Endothelial cell of umbilical vein (primary cell): ENCODE measurements at regions not wholly inside any gene's neighbourhood (a gene's known extent, or its start where the extent isn't known, plus 50 kb on each side); places are given as distances from the start of the nearest gene placed in this dataset.

Experiments used
- BruUV-seq: library from RNA; stranded (reverse); fragments of 400-500 nt; replicated peaks from 2 replicates; lab custom pipeline; 2021; lab: Mats Ljungman, UMichigan
- CTCF ChIA-PET: fragments of 300-600, 350-600 bp; sonication (Branson Sonifier 250); formaldehyde crosslinking; loops from one replicate; lab custom pipeline; 2021; ENCODE audit warnings: antibody characterized with exemption, inconsistent platforms; lab: Charles Lee
- POLR2A ChIA-PET: fragments of 300-600, 350-600 bp; sonication (Branson Sonifier 250); formaldehyde crosslinking; loops from one replicate; lab custom pipeline; 2021; ENCODE audit warnings: antibody characterized with exemption, inconsistent platforms; lab: Charles Lee
- DNase-seq: peaks from one replicate; pipeline ENCODE4 v3.0.0-alpha.2; 2011; ENCODE audit warnings: low read depth, low spot score
- FAIRE-seq: peaks from 2 replicates; lab custom pipeline; 2011; peaks lifted over from hg19 to GRCh38; lab: Jason Lieb, UNC
- H2AFZ ChIP-seq: 2 replicates; pipeline ENCODE4 v1.6.0; 2012; ENCODE audit warnings: low read depth, low read length, control low read depth, inconsistent platforms
- H3K27ac ChIP-seq: 2 replicates; pipeline ENCODE4 v1.5.1; 2011; ENCODE audit warnings: low read depth, mild to moderate bottlenecking, control low read depth, low read length, moderate library complexity; ENCODE audit not compliant: insufficient read depth
- H3K27me3 ChIP-seq, 2 experiments: 2 replicates each; pipeline versions ENCODE4 v1.6.0 to v1.6.1; 2011; ENCODE audit warnings: low read length in 2 of 2, mixed read lengths in 1 of 2; ENCODE audit not compliant: control insufficient read depth in 2 of 2, insufficient read depth in 2 of 2
- H3K36me3 ChIP-seq, 2 experiments: 2 replicates in 1 of 2; 3 replicates in 1 of 2; pipeline ENCODE4 v1.5.1; 2011; ENCODE audit warnings: low read length in 2 of 2, mild to moderate bottlenecking in 1 of 2, moderate library complexity in 1 of 2; ENCODE audit not compliant: control insufficient read depth in 2 of 2, insufficient read depth in 2 of 2; ENCODE audit errors: extremely low read depth in 1 of 2
- H3K4me1 ChIP-seq: 3 replicates; pipeline ENCODE4 v1.5.1; 2011; ENCODE audit warnings: mild to moderate bottlenecking, low read length; ENCODE audit not compliant: control insufficient read depth, insufficient read depth; ENCODE audit errors: extremely low read depth
- H3K4me2 ChIP-seq: 2 replicates; pipeline ENCODE4 v1.6.1; 2011; ENCODE audit warnings: low read length, control low read depth, mixed read lengths; ENCODE audit not compliant: insufficient read depth
- H3K4me3 ChIP-seq, 3 experiments: fragments of 200-600 bp in 1 of 3; sonication (generic), shearing (Covaris generic) in 1 of 3; replicated peaks in 1 of 3; 2 replicates each; pipeline ENCODE4 v1.5.1; 2011 to 2016; ENCODE audit warnings: control low read depth in 3 of 3, low read length in 3 of 3, mild to moderate bottlenecking in 2 of 3, inconsistent platforms in 1 of 3, low read depth in 1 of 3, moderate library complexity in 1 of 3; ENCODE audit not compliant: insufficient read depth in 1 of 3
- H3K79me2 ChIP-seq: 2 replicates; pipeline ENCODE4 v1.6.0; 2012; ENCODE audit warnings: low read length, inconsistent platforms; ENCODE audit not compliant: control insufficient read depth, insufficient read depth
- H3K9ac ChIP-seq: replicated peaks from 2 replicates; pipeline ENCODE3; 2011; ENCODE audit warnings: low read length, control low read depth; ENCODE audit not compliant: insufficient read depth; ENCODE audit errors: extremely low read depth
- H3K9me1 ChIP-seq: replicated peaks from 3 replicates; pipeline ENCODE4 v1.6.0; 2011; ENCODE audit warnings: mild to moderate bottlenecking, low read length; ENCODE audit not compliant: control insufficient read depth, insufficient read depth; ENCODE audit errors: extremely low read depth
- H3K9me3 ChIP-seq: replicated peaks from 2 replicates; pipeline ENCODE4 v1.5.1; 2012; ENCODE audit warnings: low read length, inconsistent platforms; ENCODE audit not compliant: control insufficient read depth, insufficient read depth
- H4K20me1 ChIP-seq: replicated peaks from 2 replicates; pipeline ENCODE3; 2011; ENCODE audit warnings: mild to moderate bottlenecking, low read length; ENCODE audit not compliant: control insufficient read depth, insufficient read depth; ENCODE audit errors: extremely low read depth
- GATA2 ChIP-seq: IDR thresholded peaks from 2 replicates; pipeline ENCODE4 v1.7.0; 2011; ENCODE audit warnings: low read depth, mild to moderate bottlenecking, moderate library complexity, mixed read lengths, low read length; ENCODE audit not compliant: insufficient read length, insufficient read depth
- POLR2A ChIP-seq: IDR thresholded peaks from 2 replicates; pipeline ENCODE4 v1.6.1; 2012; ENCODE audit warnings: low read depth, mild to moderate bottlenecking, control low read depth, low read length
- POLR2AphosphoS5 ChIP-seq: IDR thresholded peaks from 2 replicates; pipeline ENCODE4 v1.6.1; 2012; ENCODE audit warnings: low read depth, mild to moderate bottlenecking, control low read depth, low read length, moderate library complexity; ENCODE audit not compliant: insufficient read depth
- dilution Hi-C: fragments of 300-500 bp; cut with MboI; formaldehyde crosslinking; loops from one replicate; pipeline ENCODE4 v1.15.0; 2019; ENCODE audit warnings: low sequenced_read_pairs; ENCODE audit not compliant: extremely low pct_ligation_motif_present
- intact Hi-C: fragments of 100-400 bp; cut with micrococcal nuclease; formaldehyde crosslinking; loops from one replicate; pipeline ENCODE4 v1.10.0; 2022
- TF ChIP-seq, protein P1 (sequence below), 2 donors: IDR thresholded peaks; 1 replicate in 1 of 2; 2 replicates in 1 of 2; pipeline ENCODE4 v1.5.1; 2011; ENCODE audit warnings: low read length in 2 of 2, mild to moderate bottlenecking in 2 of 2, moderate library complexity in 2 of 2, control low read depth in 1 of 2, inconsistent platforms in 1 of 2, low read depth in 1 of 2; ENCODE audit not compliant: insufficient read depth in 1 of 2; ENCODE audit errors: extremely low read depth in 1 of 2

DNA sequence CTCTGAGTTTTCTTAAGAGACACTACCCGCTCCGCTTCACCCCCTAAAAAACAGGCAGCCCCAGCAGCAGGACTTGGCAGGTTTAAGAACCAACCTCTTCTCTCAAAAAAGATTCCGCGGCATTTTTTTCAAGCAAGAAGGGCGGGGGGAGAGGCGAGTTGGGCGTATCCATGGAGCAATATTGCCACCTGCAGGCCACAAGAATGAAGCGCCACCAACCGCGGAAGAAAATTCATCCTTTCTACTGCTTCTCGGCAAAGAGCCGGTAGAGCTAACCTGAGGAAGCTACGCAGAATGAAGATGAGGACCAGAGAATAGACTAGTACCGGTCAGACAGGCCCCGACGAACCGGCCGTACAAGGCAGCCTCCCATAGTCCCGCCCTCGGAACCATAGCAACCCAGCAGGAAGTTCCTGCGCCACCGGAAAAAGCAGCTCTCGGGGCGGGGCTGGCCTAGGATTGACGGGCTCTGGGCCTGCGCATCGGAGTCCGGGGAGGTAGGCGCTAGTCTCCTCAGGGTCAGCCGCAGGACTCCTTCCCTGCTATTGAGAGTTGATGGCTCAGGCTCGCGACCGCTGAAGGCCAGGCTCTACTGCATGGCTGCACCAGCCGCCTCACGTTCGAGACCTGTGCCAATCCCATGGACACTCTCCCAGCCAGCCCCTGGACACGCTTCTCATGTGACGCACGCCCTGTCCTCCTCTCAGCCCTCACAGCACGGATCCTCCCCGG, 76.9 kb downstream of the MAGED4 start:
- Histone ChIP-seq H3K4me2 (peak overlapping the region; percentile 46), H3K4me1 (no peaks in the 10 kb centered on the region), H3K9me3 (no peaks in the 10 kb centered on the region), H3K36me3 (no peaks in the 10 kb centered on the region), H2AFZ (peak overlapping the region; percentile 63), H3K9ac (peak overlapping the region; percentile 73), H3K79me2 (no peaks in the 10 kb centered on the region), H4K20me1 (no peaks in the 10 kb centered on the region), H3K27me3 (no peaks in the 10 kb centered on the region), H3K9me1 (no peaks in the 10 kb centered on the region), H3K27ac (peak overlapping the region; percentile 61), H3K4me3 (peak overlapping the region; percentile 26 to 67 (median 51))
- dilution Hi-C loops: no loop called here
- POLR2A ChIA-PET: no interaction called here
- DNase-seq (peak; percentile 76), FAIRE-seq (peak; percentile 97)
- no TSS peak for BruUV-seq
- CTCF ChIA-PET: interaction anchor here (0.6 to 1.6 kb wide), 6 partner anchors 12 to 1513 kb away, joined by 3 to 14 read pairs (median 4); partner anchors contain the start of gene MAGED1
- intact Hi-C loops: loop anchor here (5.0 to 10.0 kb wide), 4 partner anchors 619 to 1569 kb away; partner anchors contain the start of gene NUDT11
- TF ChIP-seq, protein P1, sequence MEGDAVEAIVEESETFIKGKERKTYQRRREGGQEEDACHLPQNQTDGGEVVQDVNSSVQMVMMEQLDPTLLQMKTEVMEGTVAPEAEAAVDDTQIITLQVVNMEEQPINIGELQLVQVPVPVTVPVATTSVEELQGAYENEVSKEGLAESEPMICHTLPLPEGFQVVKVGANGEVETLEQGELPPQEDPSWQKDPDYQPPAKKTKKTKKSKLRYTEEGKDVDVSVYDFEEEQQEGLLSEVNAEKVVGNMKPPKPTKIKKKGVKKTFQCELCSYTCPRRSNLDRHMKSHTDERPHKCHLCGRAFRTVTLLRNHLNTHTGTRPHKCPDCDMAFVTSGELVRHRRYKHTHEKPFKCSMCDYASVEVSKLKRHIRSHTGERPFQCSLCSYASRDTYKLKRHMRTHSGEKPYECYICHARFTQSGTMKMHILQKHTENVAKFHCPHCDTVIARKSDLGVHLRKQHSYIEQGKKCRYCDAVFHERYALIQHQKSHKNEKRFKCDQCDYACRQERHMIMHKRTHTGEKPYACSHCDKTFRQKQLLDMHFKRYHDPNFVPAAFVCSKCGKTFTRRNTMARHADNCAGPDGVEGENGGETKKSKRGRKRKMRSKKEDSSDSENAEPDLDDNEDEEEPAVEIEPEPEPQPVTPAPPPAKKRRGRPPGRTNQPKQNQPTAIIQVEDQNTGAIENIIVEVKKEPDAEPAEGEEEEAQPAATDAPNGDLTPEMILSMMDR (IDR thresholded peaks at IDR 0.05; ENCODE audit: extremely low read depth in 1 of 2, insufficient read depth in 1 of 2, low read depth in 1 of 2, low read length in 2 of 2): peak; percentile 65 to 68
- TF ChIP-seq POLR2AphosphoS5: peak; percentile 37
- no peak for TF ChIP-seq GATA2
- peak; percentile 73 for TF ChIP-seq POLR2A
